Activated CD4-positive, alpha-beta memory T cell treated with anti-CD3 and anti-CD28 coated beads, Interleukin-2, amount 10 ng/mL, durations not matched to agents 7 days and 5 days (primary cell): ENCODE measurements at regions not wholly inside any gene's neighbourhood (a gene's known extent, or its start where the extent isn't known, plus 50 kb on each side); places are given as distances from the start of the nearest gene placed in this dataset.

Experiments
- CTCF ChIA-PET: fragments of 350-600 bp; sonication (Branson Sonifier 250); formaldehyde crosslinking; loops from one replicate; lab custom pipeline; 2021; ENCODE audit warnings: antibody characterized with exemption, inconsistent platforms; lab: Charles Lee
- POLR2A ChIA-PET: fragments of 350-600 bp; sonication (Branson Sonifier 250); formaldehyde crosslinking; loops from one replicate; lab custom pipeline; 2021; ENCODE audit warnings: antibody characterized with exemption; lab: Charles Lee
- DNase-seq: peaks from one replicate; pipeline ENCODE4 v3.0.0-alpha.2; 2020
- H3K27ac Mint-ChIP-seq: one replicate; pipeline ENCODE4 v1.8.0; 2021; ENCODE audit warnings: mild to moderate bottlenecking, mixed read lengths
- H3K27me3 Mint-ChIP-seq: one replicate; pipeline ENCODE4 v1.8.0; 2021; ENCODE audit warnings: mixed read lengths
- H3K36me3 Mint-ChIP-seq: one replicate; pipeline ENCODE4 v1.8.0; 2021; ENCODE audit warnings: low read depth, mixed read lengths
- H3K4me1 Mint-ChIP-seq: one replicate; pipeline ENCODE4 v1.8.0; 2021; ENCODE audit warnings: mixed read lengths
- H3K4me3 Mint-ChIP-seq: one replicate; pipeline ENCODE4 v1.8.0; 2021; ENCODE audit warnings: mild to moderate bottlenecking, mixed read lengths
- H3K9me3 Mint-ChIP-seq: one replicate; pipeline ENCODE4 v1.8.0; 2021; ENCODE audit warnings: mixed read lengths

- CTCF ChIA-PET = no interaction called here
- Mint-ChIP-seq H3K4me3 (no peak overlapping the region), H3K27me3 (peaks cover 6% of the 10 kb centered on the region), H3K36me3 (no peaks in the 10 kb centered on the region), H3K4me1 (peaks cover 13% of the 10 kb centered on the region), H3K9me3 (no peaks in the 10 kb centered on the region), H3K27ac (no peak overlapping the region)
- no peak for DNase-seq
- POLR2A ChIA-PET = no interaction called here
Measured at GRCh38 chr1:36602184-36602583, 119.5 kb upstream of the CSF3R start.

- Mint-ChIP-seq H3K4me1 (no peaks in the 10 kb centered on the region), H3K27ac (no peak overlapping the region), H3K9me3 (no peaks in the 10 kb centered on the region), H3K4me3 (no peak overlapping the region), H3K27me3 (peaks cover 6% of the 10 kb centered on the region), H3K36me3 (no peaks in the 10 kb centered on the region)
- POLR2A ChIA-PET = no interaction called here
- CTCF ChIA-PET = interaction anchor here (1.7 kb wide), 1 partner anchor 23 kb away, joined by 5 read pairs; no protein-coding TSS in a partner anchor
- no peak for DNase-seq
Measured at GRCh38 chr1:36599828-36600227, 117.1 kb upstream of the CSF3R start.

GRCh38 chr1:36597514-36597913 lies 114.8 kb upstream of the CSF3R start:
- no peaks in the 10 kb centered on the region for H3K4me1 Mint-ChIP-seq
- CTCF ChIA-PET = interaction anchor here (0.9 to 1.4 kb wide), 3 partner anchors 10 to 54 kb away, joined by 3 read pairs; no protein-coding TSS in a partner anchor
- H3K9me3 Mint-ChIP-seq = no peaks in the 10 kb centered on the region
- no peak overlapping the region for H3K4me3 Mint-ChIP-seq
- POLR2A ChIA-PET = no interaction called here
- H3K36me3 Mint-ChIP-seq = no peaks in the 10 kb centered on the region
- peaks cover 8% of the 10 kb centered on the region for H3K27me3 Mint-ChIP-seq
- DNase-seq = no peak
- H3K27ac Mint-ChIP-seq = no peak overlapping the region

- DNase-seq = no peak
- CTCF ChIA-PET = no interaction called here
- POLR2A ChIA-PET = no interaction called here
- H3K4me1 Mint-ChIP-seq = peaks cover under 1% of the 10 kb centered on the region
- no peak overlapping the region for H3K27ac Mint-ChIP-seq
- H3K9me3 Mint-ChIP-seq = no peaks in the 10 kb centered on the region
- H3K4me3 Mint-ChIP-seq = no peak overlapping the region
- no peaks in the 10 kb centered on the region for H3K36me3 Mint-ChIP-seq
- peaks cover 18% of the 10 kb centered on the region for H3K27me3 Mint-ChIP-seq
Measured at GRCh38 chr1:36595921-36596320, 113.2 kb upstream of the CSF3R start.

GRCh38 chr1:36595349-36595748 lies 112.6 kb upstream of the CSF3R start:
- ChIA-PET CTCF (no interaction called here), POLR2A (no interaction called here)
- Mint-ChIP-seq H3K27ac (no peak overlapping the region), H3K4me3 (no peak overlapping the region), H3K4me1 (peaks cover 2% of the 10 kb centered on the region), H3K9me3 (no peaks in the 10 kb centered on the region), H3K36me3 (no peaks in the 10 kb centered on the region), H3K27me3 (peaks cover 21% of the 10 kb centered on the region)
- no peak for DNase-seq

- Mint-ChIP-seq H3K36me3 (no peaks in the 10 kb centered on the region), H3K27me3 (peaks cover 21% of the 10 kb centered on the region), H3K4me3 (no peak overlapping the region), H3K27ac (no peak overlapping the region), H3K9me3 (no peaks in the 10 kb centered on the region), H3K4me1 (peaks cover 2% of the 10 kb centered on the region)
- POLR2A ChIA-PET = no interaction called here
- DNase-seq = no peak
- CTCF ChIA-PET = interaction anchor here (0.6 to 1.4 kb wide), 3 partner anchors 13 to 20 kb away, joined by 3 to 5 read pairs (median 4); no protein-coding TSS in a partner anchor
Measured at GRCh38 chr1:36594023-36594422, 111.3 kb upstream of the CSF3R start.

- Mint-ChIP-seq H3K27me3 (peaks cover 27% of the 10 kb centered on the region), H3K27ac (no peak overlapping the region), H3K36me3 (no peaks in the 10 kb centered on the region), H3K4me3 (no peak overlapping the region), H3K4me1 (peaks cover 2% of the 10 kb centered on the region), H3K9me3 (no peaks in the 10 kb centered on the region)
- DNase-seq = no peak
- CTCF ChIA-PET = interaction anchor here (1.3 kb wide), 1 partner anchor 15 kb away, joined by 5 read pairs; no protein-coding TSS in a partner anchor
- POLR2A ChIA-PET = no interaction called here
Measured at GRCh38 chr1:36591278-36591677, 108.6 kb upstream of the CSF3R start.

GRCh38 chr1:36590771-36591170 lies 108.1 kb upstream of the CSF3R start:
- Mint-ChIP-seq H3K9me3 (no peaks in the 10 kb centered on the region), H3K27ac (no peak overlapping the region), H3K4me3 (no peak overlapping the region), H3K27me3 (peaks cover 31% of the 10 kb centered on the region), H3K36me3 (no peaks in the 10 kb centered on the region), H3K4me1 (peaks cover 2% of the 10 kb centered on the region)
- ChIA-PET POLR2A (no interaction called here), CTCF (interaction anchor here (1.3 kb wide), 1 partner anchor 14 kb away, joined by 5 read pairs; no protein-coding TSS in a partner anchor)
- DNase-seq = no peak

GRCh38 chr1:36590264-36590663 lies 107.6 kb upstream of the CSF3R start:
- H3K4me3 Mint-ChIP-seq = no peak overlapping the region
- no peaks in the 10 kb centered on the region for H3K36me3 Mint-ChIP-seq
- no peaks in the 10 kb centered on the region for H3K9me3 Mint-ChIP-seq
- DNase-seq = no peak
- ChIA-PET POLR2A (no interaction called here), CTCF (no interaction called here)
- H3K27me3 Mint-ChIP-seq = peaks cover 33% of the 10 kb centered on the region
- H3K27ac Mint-ChIP-seq = no peak overlapping the region
- peaks cover 2% of the 10 kb centered on the region for H3K4me1 Mint-ChIP-seq

GRCh38 chr1:36588972-36589371 lies 106.3 kb upstream of the CSF3R start:
- ChIA-PET CTCF (no interaction called here), POLR2A (no interaction called here)
- H3K4me1 Mint-ChIP-seq = peaks cover 2% of the 10 kb centered on the region
- H3K27ac Mint-ChIP-seq = no peak overlapping the region
- no peaks in the 10 kb centered on the region for H3K36me3 Mint-ChIP-seq
- no peak for DNase-seq
- H3K9me3 Mint-ChIP-seq = no peaks in the 10 kb centered on the region
- peaks cover 38% of the 10 kb centered on the region for H3K27me3 Mint-ChIP-seq
- no peak overlapping the region for H3K4me3 Mint-ChIP-seq

- no peaks in the 10 kb centered on the region for H3K9me3 Mint-ChIP-seq
- H3K4me1 Mint-ChIP-seq = peaks cover under 1% of the 10 kb centered on the region
- H3K27me3 Mint-ChIP-seq = peaks cover 20% of the 10 kb centered on the region
- ChIA-PET CTCF (interaction anchor here (1.2 kb wide), 1 partner anchor 24 kb away, joined by 4 read pairs; no protein-coding TSS in a partner anchor), POLR2A (no interaction called here)
- no peak overlapping the region for H3K4me3 Mint-ChIP-seq
- DNase-seq = no peak
- H3K27ac Mint-ChIP-seq = no peak overlapping the region
- no peaks in the 10 kb centered on the region for H3K36me3 Mint-ChIP-seq
Measured at GRCh38 chr1:36585569-36586548, 103.1 kb upstream of the CSF3R start.

- no peak overlapping the region for H3K4me3 Mint-ChIP-seq
- H3K27me3 Mint-ChIP-seq = peaks cover 23% of the 10 kb centered on the region
- no peaks in the 10 kb centered on the region for H3K9me3 Mint-ChIP-seq
- ChIA-PET CTCF (no interaction called here), POLR2A (no interaction called here)
- no peaks in the 10 kb centered on the region for H3K4me1 Mint-ChIP-seq
- H3K36me3 Mint-ChIP-seq = no peaks in the 10 kb centered on the region
- H3K27ac Mint-ChIP-seq = no peak overlapping the region
- DNase-seq = no peak
Measured at GRCh38 chr1:36584874-36585453, 102.3 kb upstream of the CSF3R start.

GRCh38 chr1:36583980-36584782 lies 101.5 kb upstream of the CSF3R start:
- Mint-ChIP-seq H3K4me3 (no peak overlapping the region), H3K36me3 (no peaks in the 10 kb centered on the region), H3K27ac (no peak overlapping the region), H3K4me1 (no peaks in the 10 kb centered on the region), H3K27me3 (peaks cover 23% of the 10 kb centered on the region), H3K9me3 (no peaks in the 10 kb centered on the region)
- ChIA-PET POLR2A (no interaction called here), CTCF (no interaction called here)
- DNase-seq = no peak
